Hepatocyte (in vitro differentiated cells): ENCODE measurements at regions not wholly inside any gene's neighbourhood (a gene's known extent, or its start where the extent isn't known, plus 50 kb on each side); places are given as distances from the start of the nearest gene placed in this dataset.

Source experiments
- DNase-seq: peaks from one replicate; pipeline ENCODE4 v3.0.0-alpha.2; 2016; ENCODE audit warnings: low spot score
- H2AFZ ChIP-seq: fragments of 200-600 bp; sonication (generic); 2 replicates; pipeline ENCODE4 v1.6.0; 2016; ENCODE audit warnings: antibody characterized with exemption, mild to moderate bottlenecking
- H3K27ac ChIP-seq: fragments of 200-600 bp; sonication (generic); 2 replicates; pipeline ENCODE4 v1.5.1; 2016; ENCODE audit warnings: mild to moderate bottlenecking
- H3K27me3 ChIP-seq: fragments of 200-600 bp; sonication (generic); 2 replicates; pipeline ENCODE4 v1.6.1; 2016
- H3K36me3 ChIP-seq: fragments of 200-600 bp; sonication (generic); replicated peaks from 2 replicates; pipeline ENCODE4 v1.5.1; 2016; ENCODE audit warnings: low read depth; ENCODE audit not compliant: insufficient read depth
- H3K4me1 ChIP-seq: fragments of 200-600 bp; sonication (generic); 2 replicates; pipeline ENCODE4 v1.5.1; 2016; ENCODE audit warnings: mild to moderate bottlenecking, moderate library complexity; ENCODE audit not compliant: insufficient read depth
- H3K4me2 ChIP-seq: fragments of 200-600 bp; sonication (generic); 2 replicates; pipeline ENCODE4 v1.6.0; 2016
- H3K4me3 ChIP-seq: fragments of 200-600 bp; sonication (generic); 2 replicates; pipeline ENCODE4 v1.5.1; 2016; ENCODE audit warnings: mild to moderate bottlenecking
- H3K79me2 ChIP-seq: fragments of 200-600 bp; sonication (generic); 2 replicates; pipeline ENCODE4 v1.6.0; 2017; ENCODE audit warnings: mild to moderate bottlenecking
- H3K9me2 ChIP-seq: fragments of 200-600 bp; sonication (generic); replicated peaks from 2 replicates; pipeline ENCODE4 v1.6.0; 2017; ENCODE audit warnings: mild to moderate bottlenecking; ENCODE audit not compliant: insufficient read depth
- H3K9me3 ChIP-seq: fragments of 200-600 bp; sonication (generic); 2 replicates; pipeline ENCODE4 v1.5.1; 2016; ENCODE audit warnings: low read depth, mild to moderate bottlenecking
- H4K20me1 ChIP-seq: fragments of 200-600 bp; sonication (generic); 2 replicates; pipeline ENCODE4 v1.6.0; 2016; ENCODE audit warnings: mild to moderate bottlenecking; ENCODE audit not compliant: insufficient read depth, poor library complexity, severe bottlenecking
- EZH2 ChIP-seq: fragments of 200-600 bp; sonication (generic); IDR thresholded peaks from 2 replicates; pipeline ENCODE4 v1.6.1; 2016; ENCODE audit warnings: antibody characterized with exemption, mild to moderate bottlenecking, borderline replicate concordance
- EZH2phosphoT487 ChIP-seq: fragments of 200-600 bp; sonication (generic); IDR thresholded peaks from one replicate; pipeline ENCODE4 v1.6.1; 2018; ENCODE audit warnings: antibody characterized with exemption, mild to moderate bottlenecking, low read depth, moderate library complexity; ENCODE audit not compliant: unreplicated experiment, severe bottlenecking
- WGBS: methylation state at CpG from one replicate; pipeline ENCODE4 v1.1.6; 2016; ENCODE audit warnings: low lambda C conversion rate; ENCODE audit errors: missing lambda C conversion rate; 5-methylcytosine and 5-hydroxymethylcytosine counted together
- TF ChIP-seq, protein P1 (sequence below): fragments of 200-600 bp; sonication (generic); IDR thresholded peaks from 2 replicates; pipeline ENCODE4 v1.5.1; 2016; ENCODE audit warnings: antibody characterized with exemption, mild to moderate bottlenecking; ENCODE audit not compliant: poor library complexity

DNA sequence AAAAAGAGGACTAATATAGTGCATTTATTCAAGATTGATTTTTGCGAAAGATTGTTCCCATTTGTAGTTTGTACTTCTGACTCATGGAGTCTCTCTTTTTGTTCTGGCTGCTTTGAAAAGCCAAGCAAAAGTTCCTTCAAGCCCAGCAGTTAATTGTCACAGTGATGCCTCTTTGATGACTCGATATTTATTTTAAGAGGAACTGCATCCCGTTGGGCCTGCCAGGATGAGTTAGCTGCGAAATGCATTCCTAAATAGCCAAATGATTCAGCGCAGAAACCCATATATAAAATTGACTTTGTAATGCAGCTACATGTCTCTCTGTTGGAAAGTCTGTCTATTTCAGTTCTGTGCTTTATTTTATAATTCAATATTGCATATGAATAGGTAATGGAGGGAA is 295.1 kb downstream of the GBA3 start:
- Histone ChIP-seq H3K27me3 (no peaks in the 10 kb centered on the region), H3K9me3 (no peaks in the 10 kb centered on the region), H3K4me1 (no peaks in the 10 kb centered on the region), H3K79me2 (no peaks in the 10 kb centered on the region), H3K4me2 (no peak overlapping the region), H3K4me3 (no peak overlapping the region), H3K9me2 (no peaks in the 10 kb centered on the region), H3K27ac (no peak overlapping the region), H2AFZ (no peak overlapping the region), H4K20me1 (no peaks in the 10 kb centered on the region), H3K36me3 (no peaks in the 10 kb centered on the region)
- TF ChIP-seq, protein P1, sequence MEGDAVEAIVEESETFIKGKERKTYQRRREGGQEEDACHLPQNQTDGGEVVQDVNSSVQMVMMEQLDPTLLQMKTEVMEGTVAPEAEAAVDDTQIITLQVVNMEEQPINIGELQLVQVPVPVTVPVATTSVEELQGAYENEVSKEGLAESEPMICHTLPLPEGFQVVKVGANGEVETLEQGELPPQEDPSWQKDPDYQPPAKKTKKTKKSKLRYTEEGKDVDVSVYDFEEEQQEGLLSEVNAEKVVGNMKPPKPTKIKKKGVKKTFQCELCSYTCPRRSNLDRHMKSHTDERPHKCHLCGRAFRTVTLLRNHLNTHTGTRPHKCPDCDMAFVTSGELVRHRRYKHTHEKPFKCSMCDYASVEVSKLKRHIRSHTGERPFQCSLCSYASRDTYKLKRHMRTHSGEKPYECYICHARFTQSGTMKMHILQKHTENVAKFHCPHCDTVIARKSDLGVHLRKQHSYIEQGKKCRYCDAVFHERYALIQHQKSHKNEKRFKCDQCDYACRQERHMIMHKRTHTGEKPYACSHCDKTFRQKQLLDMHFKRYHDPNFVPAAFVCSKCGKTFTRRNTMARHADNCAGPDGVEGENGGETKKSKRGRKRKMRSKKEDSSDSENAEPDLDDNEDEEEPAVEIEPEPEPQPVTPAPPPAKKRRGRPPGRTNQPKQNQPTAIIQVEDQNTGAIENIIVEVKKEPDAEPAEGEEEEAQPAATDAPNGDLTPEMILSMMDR, result no peak
- TF ChIP-seq EZH2, result no peak
- no peak for TF ChIP-seq EZH2phosphoT487
- 86% methylated on average over 5 of the region's 5 CpGs for WGBS
- DNase-seq, result no peak

DNA sequence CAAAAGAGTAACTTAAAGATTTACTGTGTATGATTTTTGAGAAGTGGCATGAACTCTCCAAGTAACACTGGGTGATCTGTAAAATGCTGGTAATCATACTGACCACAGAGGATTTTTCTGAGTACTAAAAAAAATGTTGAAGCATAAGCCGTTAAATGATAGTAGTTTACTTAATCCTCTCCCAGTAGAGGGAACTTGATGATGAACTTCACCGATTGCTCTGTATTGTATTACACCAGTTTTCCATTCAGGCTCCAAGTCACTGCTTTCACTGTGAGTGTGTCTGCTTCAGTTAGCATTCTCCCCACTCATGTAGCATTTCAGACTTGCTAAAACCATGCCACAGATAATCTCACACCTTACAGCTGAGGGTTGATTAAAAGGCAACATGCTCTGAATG is 294.1 kb downstream of the GBA3 start:
- TF ChIP-seq EZH2phosphoT487 (no peak), EZH2 (no peak)
- TF ChIP-seq, protein P1, result no peak
- 94% methylated on average over 2 of the region's 2 CpGs for WGBS

DNA sequence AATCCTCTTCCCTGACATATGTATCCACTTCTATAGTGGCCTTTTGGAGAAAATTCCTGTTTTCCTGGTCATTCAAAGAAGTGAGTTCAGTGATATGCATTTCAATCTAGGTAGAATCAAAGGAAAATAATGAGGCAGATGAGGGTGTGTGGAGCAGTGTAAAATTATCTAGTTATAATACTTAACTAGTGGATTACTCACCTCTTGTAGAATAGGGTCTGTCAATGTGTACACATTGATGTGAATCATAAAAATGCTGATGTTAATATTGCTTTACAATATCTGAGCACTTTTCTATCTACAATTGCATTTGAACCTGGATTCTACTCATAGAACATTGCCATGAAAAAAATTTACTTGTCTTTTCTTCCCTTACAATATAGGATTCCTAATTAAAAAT is 293.5 kb downstream of the GBA3 start:
- Histone ChIP-seq H3K36me3 (no peaks in the 10 kb centered on the region), H3K4me2 (no peak overlapping the region), H2AFZ (no peak overlapping the region), H3K79me2 (no peaks in the 10 kb centered on the region), H3K4me1 (no peaks in the 10 kb centered on the region), H4K20me1 (no peaks in the 10 kb centered on the region), H3K9me2 (no peaks in the 10 kb centered on the region), H3K9me3 (no peaks in the 10 kb centered on the region), H3K4me3 (no peak overlapping the region), H3K27me3 (no peaks in the 10 kb centered on the region), H3K27ac (no peak overlapping the region)
- no peak for TF ChIP-seq EZH2phosphoT487
- no peak for TF ChIP-seq EZH2
- TF ChIP-seq, protein P1, result no peak
- no peak for DNase-seq

More for the DNA sequence above, 294.1 kb downstream of the GBA3 start:
- no peak overlapping the region for H2AFZ ChIP-seq
- no peak overlapping the region for H3K27ac ChIP-seq
- H3K4me1 ChIP-seq, result no peaks in the 10 kb centered on the region
- no peaks in the 10 kb centered on the region for H3K27me3 ChIP-seq
- no peaks in the 10 kb centered on the region for H4K20me1 ChIP-seq
- H3K9me3 ChIP-seq, result no peaks in the 10 kb centered on the region
- H3K79me2 ChIP-seq, result no peaks in the 10 kb centered on the region
- H3K36me3 ChIP-seq, result no peaks in the 10 kb centered on the region
- H3K9me2 ChIP-seq, result no peaks in the 10 kb centered on the region
- no peak overlapping the region for H3K4me3 ChIP-seq
- no peak for DNase-seq
- H3K4me2 ChIP-seq, result no peak overlapping the region

DNA sequence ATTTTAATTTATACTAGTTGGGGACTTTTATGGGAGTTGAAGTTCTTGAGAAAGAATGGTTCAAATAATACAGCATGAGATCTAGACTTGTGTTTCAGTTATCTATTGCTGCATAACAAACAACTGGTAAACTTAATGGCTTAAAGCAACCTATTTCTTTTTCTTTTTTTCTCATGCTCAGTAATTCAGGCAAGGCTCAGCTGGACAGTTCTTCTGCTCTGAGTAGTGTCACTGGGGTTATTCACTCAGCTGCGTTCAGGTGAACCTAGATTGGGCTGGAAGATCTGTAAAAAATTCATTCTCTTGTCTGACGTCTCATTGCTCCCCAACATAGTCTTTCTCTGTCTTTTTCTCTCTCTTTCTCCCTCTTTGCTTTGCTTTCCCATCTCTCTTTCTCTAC is 291.7 kb downstream of the GBA3 start:
- no peak overlapping the region for H2AFZ ChIP-seq
- H3K79me2 ChIP-seq, result no peaks in the 10 kb centered on the region
- DNase-seq, result no peak
- H3K4me2 ChIP-seq, result no peak overlapping the region
- H3K36me3 ChIP-seq, result no peaks in the 10 kb centered on the region
- H3K27me3 ChIP-seq, result no peaks in the 10 kb centered on the region
- H3K4me3 ChIP-seq, result no peak overlapping the region
- no peaks in the 10 kb centered on the region for H3K4me1 ChIP-seq
- 82% methylated on average over 2 of the region's 2 CpGs for WGBS
- H3K9me2 ChIP-seq, result no peaks in the 10 kb centered on the region
- no peaks in the 10 kb centered on the region for H3K9me3 ChIP-seq
- H4K20me1 ChIP-seq, result no peaks in the 10 kb centered on the region
- H3K27ac ChIP-seq, result no peak overlapping the region
- no peak for TF ChIP-seq EZH2
- TF ChIP-seq EZH2phosphoT487, result no peak
- TF ChIP-seq, protein P1, result no peak
